HG03175 (cell line): ENCODE measurements at regions not wholly inside any gene's neighbourhood (a gene's known extent, or its start where the extent isn't known, plus 50 kb on each side); places are given as distances from the start of the nearest gene placed in this dataset.
"Not testable (repeated sequence)": the region's sequence is repeated elsewhere in the genome, so short reads cannot be mapped to it uniquely, and the experiment has no call there.

Source experiments
- ATAC-seq: cut with Tn5 transposase; IDR thresholded peaks from one replicate; pipeline ENCODE4 v1.9.1; 2021; ENCODE audit warnings: mild to moderate bottlenecking, moderate library complexity; ENCODE audit not compliant: unreplicated experiment

DNA sequence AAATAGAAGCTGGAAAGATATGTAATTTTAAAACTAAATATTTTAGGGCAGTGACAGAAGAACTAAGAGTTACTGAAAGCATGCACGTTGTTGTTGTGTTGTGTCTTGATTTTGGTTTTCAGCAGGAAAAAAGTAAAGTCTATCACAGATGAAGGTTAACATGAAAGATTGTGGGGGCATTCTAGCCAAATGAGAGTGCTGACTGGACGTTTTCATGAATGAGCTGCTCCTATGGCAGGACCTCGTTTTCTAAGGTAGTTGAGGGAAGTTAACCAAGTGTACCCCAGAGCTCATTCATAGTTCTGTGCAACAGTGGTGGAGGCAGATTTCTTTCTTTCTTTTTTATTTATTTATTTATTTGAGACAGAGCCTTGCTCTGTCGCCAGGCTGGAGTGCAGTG lies 194.6 kb upstream of the IRS2 start:
- no peak for ATAC-seq

DNA sequence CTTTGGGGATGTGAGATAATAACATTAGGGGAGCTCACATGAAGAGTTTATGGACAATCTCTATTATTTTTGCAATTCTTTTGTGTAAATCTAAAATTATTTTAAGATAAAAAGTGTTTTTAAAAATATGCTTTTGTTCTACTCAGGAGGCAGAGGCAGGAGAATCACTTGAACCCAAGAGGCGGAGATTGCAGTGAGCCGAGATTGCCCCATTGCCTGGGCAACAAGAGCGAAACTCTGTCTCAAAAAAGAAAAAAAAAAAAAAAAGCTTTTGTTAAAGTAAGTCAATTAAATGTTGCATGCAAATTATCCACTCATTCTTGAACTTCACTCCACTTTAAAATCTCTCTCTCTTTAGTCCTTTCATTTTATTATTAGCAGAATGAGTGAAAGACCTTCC lies 193.3 kb upstream of the IRS2 start:
- not testable (repeated sequence) for ATAC-seq

DNA sequence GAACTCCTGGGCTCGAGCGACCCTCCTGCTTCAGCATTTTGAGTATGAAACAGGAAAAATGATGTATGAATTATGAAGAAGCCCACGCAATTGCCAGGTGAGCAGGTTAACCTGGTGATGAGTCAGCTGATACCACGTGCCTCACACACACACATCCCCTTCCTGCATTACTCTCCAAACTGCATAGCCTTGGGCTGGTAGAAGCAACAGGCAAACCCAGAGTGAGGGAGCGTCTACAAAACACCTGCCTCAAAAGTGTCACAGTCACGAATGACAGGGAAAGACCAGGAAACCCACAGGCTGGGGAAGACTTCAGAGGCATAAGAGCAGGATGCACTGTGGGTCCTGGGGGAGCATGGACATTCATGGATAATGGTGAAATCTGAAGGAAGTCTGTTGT lies 192.8 kb upstream of the IRS2 start:
- no peak for ATAC-seq

DNA sequence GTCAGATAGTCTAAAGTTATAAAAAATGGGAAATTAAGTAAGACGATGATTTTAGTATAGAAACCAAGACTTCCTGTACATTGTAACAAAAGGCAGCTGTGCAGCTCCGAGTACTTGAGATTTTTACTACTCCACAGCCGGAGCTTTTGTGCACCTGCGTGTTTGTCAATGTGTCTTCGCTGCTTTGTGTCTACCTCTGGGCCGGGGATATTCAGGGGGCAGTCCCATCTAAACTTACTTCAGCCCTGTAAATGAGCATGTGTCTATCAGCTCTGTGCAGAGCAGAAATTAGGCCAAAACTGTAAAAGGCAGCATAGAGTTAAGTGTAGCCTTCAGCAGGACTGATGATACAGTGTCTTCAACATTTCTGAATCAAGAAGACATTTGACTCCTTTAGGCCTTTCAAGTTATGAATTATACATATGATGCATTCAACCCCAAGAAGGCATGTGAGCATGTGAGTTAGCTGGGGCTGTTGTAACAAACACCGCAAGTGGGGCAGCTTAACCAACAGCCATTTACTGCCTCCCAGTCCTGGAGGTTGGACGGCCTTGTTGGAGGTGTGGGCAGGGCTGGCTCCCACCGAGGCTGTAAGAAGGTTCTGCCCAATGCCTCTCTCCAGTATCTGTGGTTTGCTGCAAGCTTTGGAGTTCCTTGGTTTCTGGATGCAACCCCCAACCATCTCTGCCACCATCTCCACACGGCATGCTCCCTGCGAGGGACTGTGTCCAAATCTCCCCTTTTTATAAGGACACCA lies 191.0 kb upstream of the IRS2 start:
- no peak for ATAC-seq

DNA sequence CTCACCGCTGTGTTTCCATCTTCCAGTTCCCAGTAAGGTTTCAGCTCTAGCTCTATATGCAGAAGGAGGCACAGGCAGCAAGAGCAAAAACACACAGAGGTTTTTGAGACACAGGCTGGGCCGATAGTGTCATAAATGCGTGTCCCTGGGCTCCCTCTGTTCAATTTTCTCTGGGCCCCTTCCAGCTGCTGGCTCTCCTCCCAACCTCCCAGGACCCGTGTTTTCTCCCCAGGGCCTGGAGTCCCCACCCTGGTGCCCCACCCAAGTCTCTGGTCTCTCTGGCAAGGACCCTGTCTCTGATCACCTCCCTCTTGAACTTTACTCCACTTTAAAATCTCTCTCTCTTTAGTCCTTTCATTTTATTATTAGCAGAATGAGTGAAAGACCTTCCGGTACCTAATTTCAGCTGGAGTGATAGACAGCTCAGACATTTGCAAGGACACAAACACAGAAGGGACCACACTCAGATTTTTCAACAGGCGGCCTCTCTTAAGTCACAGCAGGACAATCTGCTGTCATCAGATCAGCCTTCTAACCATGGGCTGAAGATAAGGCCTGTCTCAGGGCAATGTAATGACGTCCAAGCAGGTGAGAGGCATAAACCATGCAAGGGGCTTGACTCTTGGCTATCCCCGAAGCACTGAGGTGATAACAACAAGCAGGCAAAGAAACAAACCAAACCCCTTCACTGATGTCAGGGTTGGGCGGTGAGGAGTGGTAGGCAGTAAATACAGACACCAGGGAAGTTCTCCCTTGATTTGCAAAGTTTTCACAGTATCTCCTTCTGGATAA lies 190.0 kb upstream of the IRS2 start:
- no peak for ATAC-seq

DNA sequence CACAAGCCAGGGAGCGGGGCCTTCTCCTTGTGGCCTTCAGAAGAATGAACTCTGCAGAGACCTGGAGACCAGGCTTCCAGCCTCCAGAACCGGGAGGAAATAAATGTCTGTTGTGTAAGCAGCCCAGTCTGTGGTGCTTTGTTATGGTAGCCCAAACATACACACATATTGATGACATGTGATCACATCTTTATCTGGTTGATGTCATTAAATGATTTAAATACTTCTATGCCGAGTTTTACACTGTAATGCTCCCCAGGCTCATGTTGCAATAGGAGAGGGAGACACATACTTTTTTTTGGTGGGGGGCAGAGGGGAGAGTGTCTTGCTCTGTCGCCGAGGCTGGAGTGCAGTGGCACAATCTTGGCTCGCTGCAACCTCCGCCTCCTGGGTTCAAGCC lies 188.0 kb upstream of the IRS2 start:
- ATAC-seq, result no peak

DNA sequence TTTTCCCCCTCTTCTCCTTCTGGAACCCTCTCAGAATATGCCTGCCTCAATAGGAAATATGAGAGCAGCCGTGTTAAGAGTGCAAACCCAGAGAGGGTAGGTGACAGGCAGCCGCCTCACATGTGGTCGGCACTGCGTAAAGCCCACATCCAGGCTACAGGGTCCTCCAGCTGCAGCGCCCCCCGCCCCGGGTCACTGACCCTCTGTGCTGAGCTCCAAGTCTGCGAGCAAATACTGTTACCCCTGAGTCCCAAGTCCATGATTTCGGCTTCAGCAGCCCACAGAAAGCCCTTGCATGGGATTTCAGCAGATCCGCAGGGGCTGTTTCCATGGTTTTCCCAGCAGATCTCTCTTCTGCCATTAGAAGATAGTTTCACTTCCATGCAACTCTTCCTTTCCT lies 186.9 kb upstream of the IRS2 start:
- no peak for ATAC-seq

DNA sequence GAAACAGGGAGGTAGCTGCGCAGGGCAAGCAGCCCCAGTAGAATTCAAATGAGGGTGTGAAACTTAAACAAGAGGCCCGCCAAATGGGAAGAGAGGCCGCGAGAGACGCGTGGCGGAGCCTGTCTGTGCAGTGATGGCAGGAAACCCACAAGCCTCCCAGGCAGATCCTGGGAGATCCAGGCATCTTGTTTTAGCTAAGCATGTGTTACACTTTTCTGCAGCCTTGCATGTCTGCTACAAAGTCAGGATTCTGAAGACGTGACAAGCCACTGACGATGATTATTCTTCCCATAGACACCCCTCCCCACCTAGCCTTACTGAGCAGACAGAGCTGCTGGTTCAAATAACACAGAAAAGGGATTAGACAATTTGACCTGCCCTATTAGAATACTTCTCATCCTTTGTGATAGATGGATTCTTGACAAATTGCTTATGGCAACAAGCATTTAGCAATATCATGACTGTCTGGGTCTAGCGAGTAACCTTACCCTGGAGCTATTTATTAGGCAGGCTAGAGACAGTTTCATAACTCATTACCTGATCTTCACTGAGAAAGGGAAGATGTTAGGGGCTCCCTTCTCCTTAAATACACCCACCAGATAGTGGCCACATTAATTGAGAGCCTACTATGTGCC lies 185.2 kb upstream of the IRS2 start:
- ATAC-seq, result no peak

DNA sequence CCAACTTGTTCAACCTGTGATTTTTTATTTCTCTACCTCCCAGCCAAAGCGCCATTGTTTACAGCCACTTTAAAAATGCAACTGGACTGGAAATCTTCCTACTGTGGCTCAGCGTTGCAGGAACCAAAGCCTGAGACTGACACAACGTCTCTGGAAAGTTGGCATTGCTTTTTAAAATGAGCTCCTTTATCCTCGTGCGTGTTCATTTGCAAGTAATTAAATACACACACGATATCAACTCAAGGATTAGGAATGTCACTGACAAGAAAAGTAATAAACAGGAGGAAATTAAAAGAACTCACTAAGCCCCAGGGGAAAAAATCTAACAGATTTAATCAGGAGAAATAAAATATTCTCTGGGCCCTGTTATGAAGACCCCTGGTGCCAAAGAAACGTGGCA lies 184.6 kb upstream of the IRS2 start:
- no peak for ATAC-seq

DNA sequence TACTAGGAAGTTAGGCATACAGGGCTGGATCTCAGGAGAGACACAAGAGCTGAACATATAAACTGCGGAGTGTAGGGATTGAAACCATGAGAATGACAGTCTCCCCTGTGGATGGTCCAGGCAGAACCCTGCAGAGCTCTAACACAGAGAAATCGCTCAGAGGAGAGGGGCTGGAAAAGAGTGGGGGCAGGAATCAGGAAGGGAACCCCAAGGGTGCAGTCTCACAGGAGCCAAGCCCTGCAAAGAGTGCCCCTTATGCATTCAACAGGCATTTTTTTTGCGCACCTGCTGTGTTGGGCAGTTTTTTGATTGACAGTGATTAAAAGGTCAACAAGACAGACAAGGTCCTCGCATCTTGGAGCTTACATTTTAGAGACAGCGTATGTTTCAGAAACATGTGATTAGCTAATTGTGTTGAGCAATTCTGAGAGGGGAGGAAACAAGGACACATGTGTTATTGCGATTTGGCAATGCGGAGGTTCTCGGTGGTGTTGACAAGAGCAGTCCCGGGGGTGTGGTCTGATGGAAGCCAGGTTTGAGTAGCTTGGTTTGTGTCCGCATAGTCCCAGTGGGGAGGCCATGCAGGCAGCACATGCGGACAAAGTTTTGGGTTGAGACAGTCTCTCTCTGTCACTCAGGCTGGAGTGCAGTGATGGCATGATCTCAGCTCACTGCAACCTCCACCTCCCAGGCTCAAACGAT lies 182.6 kb upstream of the IRS2 start:
- no peak for ATAC-seq

DNA sequence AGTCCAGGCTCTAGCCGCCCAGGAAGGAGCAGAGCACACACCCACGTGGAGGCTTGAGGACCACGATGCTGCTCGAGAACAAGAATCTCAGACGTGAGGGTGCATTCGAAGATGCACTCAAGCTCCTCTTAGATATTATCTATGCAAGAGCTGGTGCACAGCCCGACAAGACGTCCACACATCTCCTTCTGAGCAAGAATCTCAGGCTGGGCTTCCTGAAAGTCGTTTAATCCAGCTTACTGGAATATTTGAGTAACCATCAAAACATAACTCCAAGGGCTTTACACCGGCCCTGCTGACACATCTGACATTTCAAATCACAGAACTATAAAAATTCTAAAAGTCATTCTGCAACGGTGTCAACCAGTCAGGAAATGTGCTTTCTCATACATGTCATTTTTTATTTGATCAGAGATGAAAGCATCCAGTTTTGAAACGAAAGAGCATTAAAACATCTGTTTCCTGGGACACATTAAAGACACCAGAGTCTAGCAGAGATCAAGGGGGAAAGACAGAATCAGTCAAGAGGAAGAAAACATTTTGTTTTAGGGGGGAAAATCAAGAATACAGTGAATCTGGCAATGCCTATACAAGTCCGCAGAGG lies 177.7 kb upstream of the IRS2 start:
- no peak for ATAC-seq

DNA sequence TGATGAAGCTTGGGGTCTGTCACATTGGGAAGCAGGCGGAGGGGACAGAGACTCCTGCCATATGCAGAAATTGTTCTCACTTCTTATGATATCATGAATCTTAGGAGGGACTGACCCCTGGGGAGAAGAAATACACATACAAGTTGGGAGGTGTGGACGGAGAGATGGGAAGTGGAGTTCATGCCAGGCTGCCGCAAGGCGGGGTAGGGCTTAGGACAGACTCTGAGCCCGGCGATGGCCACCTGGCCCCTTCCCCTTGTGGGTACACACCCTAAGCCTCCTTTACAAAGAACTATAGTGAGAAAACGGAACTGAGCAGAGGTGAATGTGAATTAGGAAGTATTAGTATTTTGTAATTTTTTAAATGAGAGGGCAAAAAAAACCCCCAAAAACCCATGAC lies 177.0 kb upstream of the IRS2 start:
- ATAC-seq, result no peak

DNA sequence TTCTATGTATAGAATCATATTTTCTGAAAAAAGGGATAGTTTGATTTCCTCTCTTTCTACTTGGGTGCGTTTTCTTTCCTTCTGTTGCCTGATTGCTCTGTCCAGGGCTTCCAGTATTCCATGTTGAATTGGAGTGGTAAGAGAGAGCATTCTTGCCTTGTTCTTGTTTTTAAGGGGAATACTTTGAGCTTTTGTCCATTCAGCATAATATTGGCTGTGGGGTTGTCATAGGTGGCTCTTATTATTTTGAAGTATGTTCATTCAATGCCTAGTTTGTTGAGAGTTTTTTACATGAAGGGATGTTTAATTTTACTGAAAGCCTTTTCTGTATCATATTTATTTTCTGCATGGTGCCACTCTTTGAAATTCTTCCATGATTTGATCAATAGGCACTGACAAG lies 173.5 kb upstream of the IRS2 start:
- no peak for ATAC-seq

DNA sequence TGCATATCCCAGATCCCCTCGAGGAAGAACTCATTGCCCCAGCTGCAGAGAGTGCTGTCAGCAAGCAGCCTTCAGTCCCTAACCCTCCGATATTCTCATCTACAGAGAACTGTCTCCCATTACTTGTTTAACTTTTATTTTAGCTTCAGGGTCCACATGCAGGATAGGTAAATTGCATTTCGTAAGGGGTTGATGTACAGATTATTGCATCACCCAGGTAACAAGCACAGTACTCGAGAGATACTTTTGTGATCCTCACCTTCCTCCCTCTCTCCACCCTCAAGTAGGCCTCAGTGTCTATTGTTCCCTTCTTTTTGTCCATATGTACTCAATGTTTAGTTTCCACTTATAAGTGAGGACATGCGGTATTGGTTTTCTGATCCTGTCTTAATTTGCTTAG lies 171.5 kb upstream of the IRS2 start:
- ATAC-seq, result no peak

DNA sequence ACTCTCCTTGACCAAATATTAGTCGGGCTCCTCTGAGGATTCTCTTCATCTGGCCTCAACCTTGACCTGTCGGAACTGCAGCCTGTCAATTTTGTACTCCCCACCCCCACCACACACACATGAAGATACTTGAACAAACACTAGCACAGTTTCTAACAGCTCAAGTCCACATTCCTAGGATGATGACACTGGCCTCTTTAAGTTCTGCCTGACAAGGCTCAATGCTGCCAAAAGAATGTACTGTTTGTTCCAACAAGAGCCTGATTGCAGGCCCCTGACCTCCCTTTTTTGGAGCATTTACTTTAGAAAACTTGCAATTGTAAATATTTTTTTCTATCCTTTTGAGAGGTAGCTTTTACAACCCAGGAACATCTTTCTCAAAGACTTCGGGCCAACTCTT lies 169.2 kb upstream of the IRS2 start:
- no peak for ATAC-seq

DNA sequence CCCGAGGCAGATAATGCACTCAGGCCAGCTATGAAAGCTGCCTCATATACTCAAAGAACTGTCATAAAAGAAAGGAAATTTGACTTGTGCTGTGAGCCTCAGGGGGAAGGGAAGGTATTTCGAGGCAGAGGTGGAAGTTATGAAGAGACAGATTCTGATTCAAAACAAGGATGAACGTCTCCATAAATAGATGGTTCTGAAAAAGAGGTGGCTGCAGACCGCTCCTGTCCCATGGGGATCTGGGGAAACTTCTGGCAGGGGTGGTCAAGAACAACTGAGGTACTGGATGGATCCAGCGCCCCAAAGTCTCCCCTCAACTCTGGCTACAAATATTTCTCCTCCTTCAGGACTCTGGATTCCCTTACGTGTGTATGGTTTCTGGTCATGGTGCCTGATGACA lies 168.1 kb upstream of the IRS2 start:
- no peak for ATAC-seq

DNA sequence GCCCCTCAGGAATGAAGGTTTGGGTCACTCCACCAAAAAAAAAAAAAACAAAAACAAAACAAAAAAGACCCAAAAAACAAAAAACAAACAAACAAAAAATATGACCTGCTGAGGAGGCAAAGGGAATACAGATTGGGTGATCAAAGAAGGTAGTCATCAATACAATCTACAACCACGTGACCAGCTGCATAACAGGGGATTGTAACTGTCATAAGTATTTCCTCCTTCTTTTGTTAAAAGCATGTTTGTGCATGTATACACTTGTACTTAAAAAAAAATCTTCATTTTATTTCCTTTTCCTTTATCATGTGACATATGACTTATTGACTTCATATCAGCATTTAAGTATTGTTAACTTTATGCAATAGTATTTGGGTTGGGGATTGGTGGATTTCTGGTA lies 165.1 kb upstream of the IRS2 start:
- ATAC-seq, result no peak

DNA sequence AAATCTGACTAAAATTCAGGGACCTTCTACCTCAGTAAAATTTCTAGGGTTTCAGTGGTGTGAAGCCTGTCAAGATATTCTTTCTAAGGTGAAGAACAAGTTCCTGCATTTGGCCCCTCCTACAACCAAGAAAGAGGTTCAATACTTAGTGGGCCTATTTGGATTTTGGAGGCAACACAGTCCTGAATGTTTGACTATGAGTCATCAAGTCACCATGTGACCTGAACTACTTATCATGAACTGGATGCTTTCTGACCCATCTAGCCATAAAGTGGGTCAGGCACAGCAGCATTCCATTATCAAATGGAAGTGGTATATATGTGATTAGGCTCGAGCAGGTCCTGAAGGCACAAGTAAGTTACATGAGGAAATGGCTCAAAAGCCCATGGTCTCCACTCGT lies 163.0 kb upstream of the IRS2 start:
- ATAC-seq, result no peak

DNA sequence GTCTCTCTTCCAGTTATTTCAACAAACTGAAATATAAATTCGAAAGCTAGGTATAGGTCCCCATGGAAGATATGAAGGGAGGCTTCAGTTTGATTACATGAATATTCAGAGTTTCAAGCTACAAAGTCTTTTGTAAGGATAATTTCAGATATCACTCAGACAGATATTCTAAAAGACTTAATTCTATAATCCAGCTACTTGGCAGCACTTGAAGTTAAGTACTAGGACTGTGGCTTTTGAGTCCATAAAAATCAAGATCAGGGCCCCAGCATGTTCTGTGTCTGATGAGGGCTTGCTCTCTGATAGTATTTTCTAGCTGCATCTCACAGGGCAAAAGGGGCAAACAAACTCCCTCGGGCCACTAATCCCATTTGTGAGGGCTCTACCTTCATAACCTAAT lies 160.6 kb upstream of the IRS2 start:
- no peak for ATAC-seq

DNA sequence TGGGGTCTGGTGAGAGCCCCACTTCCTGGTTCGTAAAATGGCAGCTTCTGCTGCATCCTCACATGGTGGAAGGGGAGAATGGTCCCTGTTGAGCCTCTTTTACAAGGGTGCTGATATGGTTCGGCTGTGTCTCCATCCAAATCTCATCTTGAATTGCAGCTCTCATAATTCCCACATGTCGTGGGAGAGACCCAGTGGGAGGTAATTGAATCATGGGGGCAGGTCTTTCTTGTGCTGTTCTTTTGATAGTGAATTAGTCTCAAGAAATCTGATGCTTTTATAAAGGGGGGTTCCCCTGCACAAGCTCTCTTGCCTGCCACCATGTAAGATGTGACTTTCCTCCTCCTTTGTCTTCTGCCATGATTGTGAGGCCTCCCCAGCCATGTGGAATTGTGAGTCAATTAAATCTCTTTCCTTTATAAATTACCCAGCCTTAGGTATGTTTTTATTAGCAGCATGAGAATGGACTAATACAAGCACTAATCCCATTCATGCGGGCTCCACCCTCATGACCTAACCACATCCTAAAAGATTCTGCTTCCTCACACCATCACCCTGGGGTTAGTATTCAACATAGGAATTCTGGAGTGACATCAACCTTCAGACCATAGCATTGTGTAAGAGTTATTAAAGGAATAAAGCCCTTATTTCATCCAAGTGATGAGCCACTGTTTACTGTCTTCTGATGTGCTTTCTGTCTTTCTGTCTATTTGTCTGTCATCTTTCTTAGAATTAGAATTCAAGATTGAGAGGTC lies 159.0 kb upstream of the IRS2 start:
- no peak for ATAC-seq
